HG03095 (cell line): ENCODE measurements at regions not wholly inside any gene's neighbourhood (a gene's known extent, or its start where the extent isn't known, plus 50 kb on each side); places are given as distances from the start of the nearest gene placed in this dataset.
A peak's percentile ranks its signal among the peaks of the same experiment; 100 is the strongest.
"Not testable (repeated sequence)": the region's sequence is repeated elsewhere in the genome, so short reads cannot be mapped to it uniquely, and the experiment has no call there.

ENCODE experiments used
- ATAC-seq: cut with Tn5 transposase; IDR thresholded peaks from one replicate; pipeline ENCODE4 v1.9.1; 2021; ENCODE audit warnings: moderate library complexity; ENCODE audit not compliant: unreplicated experiment

GRCh38 chr6:117761610-117762009 is 86.3 kb downstream of the NUS1 start:
- ATAC-seq = no peak

GRCh38 chr6:117771403-117771802 is 96.1 kb downstream of the NUS1 start:
- peak; percentile 98 for ATAC-seq

- ATAC-seq = peak; percentile 43
These were observed 101.2 kb downstream of the NUS1 start for GRCh38 chr6:117776441-117776840.

- no peak for ATAC-seq
These were observed 106.3 kb downstream of the NUS1 start for GRCh38 chr6:117781550-117781949.

GRCh38 chr6:117783279-117783678 is 108.0 kb downstream of the NUS1 start:
- ATAC-seq = no peak

GRCh38 chr6:117791012-117791411 is 115.7 kb downstream of the NUS1 start:
- ATAC-seq = no peak

- no peak for ATAC-seq
These were observed 111.8 kb upstream of the SLC35F1 start for GRCh38 chr6:117795234-117795633.

GRCh38 chr6:117798819-117799218 is 108.2 kb upstream of the SLC35F1 start:
- ATAC-seq = not testable (repeated sequence)

GRCh38 chr6:117810269-117810668 is 96.8 kb upstream of the SLC35F1 start:
- no peak for ATAC-seq

GRCh38 chr6:117817499-117817898 is 89.6 kb upstream of the SLC35F1 start:
- ATAC-seq = peak; percentile 52

- ATAC-seq = no peak
These were observed 89.1 kb upstream of the SLC35F1 start for GRCh38 chr6:117817992-117818391.

GRCh38 chr6:117818449-117818848 is 88.6 kb upstream of the SLC35F1 start:
- no peak for ATAC-seq

- no peak for ATAC-seq
These were observed 77.3 kb upstream of the SLC35F1 start for GRCh38 chr6:117829594-117830319.

- no peak for ATAC-seq
These were observed 69.8 kb upstream of the SLC35F1 start for GRCh38 chr6:117837261-117837660.

- ATAC-seq = no peak
These were observed 66.5 kb upstream of the SLC35F1 start for GRCh38 chr6:117840541-117840983.

- ATAC-seq = no peak
These were observed 59.2 kb upstream of the SLC35F1 start for GRCh38 chr6:117847912-117848311.

- no peak for ATAC-seq
These were observed 58.0 kb upstream of the SLC35F1 start for GRCh38 chr6:117849087-117849486.
